Immature natural killer cell (primary cell): ENCODE measurements at regions not wholly inside any gene's neighbourhood (a gene's known extent, or its start where the extent isn't known, plus 50 kb on each side); places are given as distances from the start of the nearest gene placed in this dataset.

Source experiments
- DNase-seq, 3 donors: peaks; one replicate each; pipeline ENCODE4 v3.0.0; 2022; ENCODE audit warnings: mixed read lengths in 1 of 3
- H3K27ac Mint-ChIP-seq, 6 donors: one replicate each; pipeline ENCODE4 v1.8.0; 2020; ENCODE audit warnings: mixed read lengths in 6 of 6, mild to moderate bottlenecking in 5 of 6, inconsistent platforms in 4 of 6, moderate library complexity in 3 of 6
- H3K27me3 Mint-ChIP-seq, 3 donors: one replicate each; pipeline ENCODE4 v1.8.0; 2020 to 2021; ENCODE audit warnings: low read depth in 3 of 3, mild to moderate bottlenecking in 3 of 3, mixed read lengths in 3 of 3, moderate library complexity in 3 of 3, inconsistent platforms in 1 of 3
- H3K36me3 Mint-ChIP-seq, 3 donors: one replicate each; pipeline ENCODE4 v1.8.0; 2020; ENCODE audit warnings: mixed read lengths in 3 of 3, inconsistent platforms in 2 of 3, mild to moderate bottlenecking in 2 of 3
- H3K4me1 Mint-ChIP-seq, 2 donors: one replicate each; pipeline ENCODE4 v1.8.0; 2020; ENCODE audit warnings: inconsistent platforms in 2 of 2, mild to moderate bottlenecking in 2 of 2, mixed read lengths in 2 of 2, moderate library complexity in 1 of 2
- H3K4me3 Mint-ChIP-seq, 5 donors: one replicate each; pipeline ENCODE4 v1.8.0; 2020; ENCODE audit warnings: mild to moderate bottlenecking in 5 of 5, mixed read lengths in 5 of 5, inconsistent platforms in 3 of 5, moderate library complexity in 3 of 5
- H3K9me3 Mint-ChIP-seq, 6 donors: one replicate each; pipeline ENCODE4 v1.8.0; 2020; ENCODE audit warnings: mild to moderate bottlenecking in 6 of 6, mixed read lengths in 6 of 6, inconsistent platforms in 4 of 6, moderate library complexity in 3 of 6

DNA sequence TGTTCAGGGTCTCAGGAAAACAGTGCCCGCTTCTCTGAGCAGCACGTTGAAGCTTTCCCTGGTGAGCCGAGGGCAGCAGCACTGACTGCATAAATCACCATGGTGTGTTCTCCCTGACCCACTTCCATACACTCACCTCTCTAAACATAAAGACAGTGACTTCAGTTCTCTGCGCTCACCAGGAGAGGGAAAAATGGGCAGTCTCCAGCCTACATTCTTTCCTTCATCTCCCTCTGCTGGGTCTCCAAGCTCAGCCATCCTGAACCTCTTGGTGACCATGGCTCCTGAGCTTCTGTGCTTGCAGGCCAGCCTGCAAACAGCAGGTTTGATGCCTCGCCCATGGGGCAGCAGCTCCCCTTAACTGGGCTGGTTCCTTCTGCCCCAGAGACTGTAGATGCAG lies 236.6 kb upstream of the ZNF32 start:
- Mint-ChIP-seq H3K36me3 (no peaks in the 10 kb centered on the region), H3K4me3 (no peak overlapping the region), H3K9me3 (no peaks in the 10 kb centered on the region), H3K27ac (no peak overlapping the region), H3K27me3 (peaks cover 2 to 9% (median 7%) of the 10 kb centered on the region in 3 donors), H3K4me1 (no peaks in the 10 kb centered on the region)
- DNase-seq, result no peak

DNA sequence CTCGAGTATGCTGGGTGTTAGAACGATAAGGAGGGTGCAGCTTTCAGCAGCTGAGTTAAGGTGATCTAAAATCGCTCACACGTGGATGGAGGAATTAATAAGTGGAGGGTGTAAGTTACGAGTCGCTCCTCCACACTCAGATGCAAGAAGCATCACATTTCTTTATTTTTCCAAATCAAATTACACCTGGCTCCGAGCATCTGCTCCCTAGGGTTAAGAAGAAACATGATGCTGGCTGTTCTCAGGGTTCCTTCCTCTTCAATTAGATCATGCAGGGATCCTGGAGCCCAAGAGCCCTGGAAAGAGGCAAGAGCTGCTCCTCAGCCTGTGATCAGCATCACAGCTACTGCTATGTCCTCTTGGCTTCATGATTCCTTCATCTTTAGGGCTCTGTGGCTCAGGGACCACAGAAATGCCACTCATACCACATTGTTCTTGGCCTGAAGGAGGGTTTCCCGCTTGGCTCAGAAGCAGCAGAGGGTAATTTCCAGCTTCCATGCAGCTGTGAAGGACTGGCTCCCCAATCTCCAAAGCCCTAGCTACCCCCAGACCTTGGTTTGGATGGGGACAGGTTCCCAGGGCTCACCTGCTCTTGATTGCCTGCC lies 235.9 kb upstream of the ZNF32 start:
- DNase-seq, result no peak
- peaks cover 2 to 13% (median 7%) of the 10 kb centered on the region in 3 donors for H3K27me3 Mint-ChIP-seq
- H3K4me3 Mint-ChIP-seq, result no peak overlapping the region
- no peak overlapping the region for H3K27ac Mint-ChIP-seq
- H3K9me3 Mint-ChIP-seq, result no peaks in the 10 kb centered on the region
- H3K36me3 Mint-ChIP-seq, result no peaks in the 10 kb centered on the region
- no peaks in the 10 kb centered on the region for H3K4me1 Mint-ChIP-seq

DNA sequence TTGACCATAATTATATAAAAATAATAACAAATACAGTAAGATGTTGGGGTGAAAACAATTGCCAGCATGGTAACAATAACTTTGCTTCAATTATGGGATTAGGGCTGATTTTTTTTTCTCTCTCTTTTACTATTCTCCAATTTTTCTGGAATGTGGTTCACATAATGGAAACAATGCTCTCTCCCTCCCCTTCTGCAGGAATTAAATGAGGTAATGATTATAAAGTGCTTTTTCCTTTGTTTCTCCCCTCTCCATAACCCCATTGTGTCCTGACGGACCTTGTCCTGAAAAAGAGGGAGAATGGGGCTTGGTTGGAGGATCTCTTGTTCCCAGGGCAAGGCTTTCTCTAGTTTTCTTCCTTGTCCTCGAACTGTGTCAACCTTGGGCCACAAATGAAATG lies 234.0 kb upstream of the ZNF32 start:
- Mint-ChIP-seq H3K27ac (no peak overlapping the region), H3K4me3 (no peak overlapping the region), H3K9me3 (no peaks in the 10 kb centered on the region), H3K4me1 (no peaks in the 10 kb centered on the region), H3K27me3 (peaks cover 3 to 8% (median 7%) of the 10 kb centered on the region in 3 donors), H3K36me3 (no peaks in the 10 kb centered on the region)
- DNase-seq, result no peak

DNA sequence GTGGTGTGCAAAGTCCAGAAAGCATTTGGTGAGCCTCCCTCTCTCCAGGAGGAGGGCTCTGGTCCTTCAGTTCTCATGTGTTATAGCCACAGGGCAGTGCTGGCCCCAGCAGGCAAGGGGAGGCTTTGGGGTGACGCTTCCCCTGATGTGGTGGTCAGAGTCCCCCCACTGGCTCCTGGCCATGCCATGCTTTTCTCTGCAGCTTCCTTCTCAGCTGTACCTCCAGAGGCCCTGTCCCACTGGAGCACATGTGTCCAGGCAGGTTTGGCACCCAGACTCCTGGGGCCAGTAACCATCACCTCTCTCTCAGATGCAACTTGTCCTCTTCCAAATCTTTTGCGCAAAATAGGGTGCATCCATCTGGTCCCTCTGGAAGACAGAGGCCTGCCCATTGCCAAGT lies 233.0 kb upstream of the ZNF32 start:
- DNase-seq, result no peak
- Mint-ChIP-seq H3K4me3 (no peak overlapping the region), H3K27me3 (peaks cover 3 to 7% (median 5%) of the 10 kb centered on the region in 3 donors), H3K36me3 (no peaks in the 10 kb centered on the region), H3K27ac (no peak overlapping the region), H3K9me3 (no peaks in the 10 kb centered on the region), H3K4me1 (no peaks in the 10 kb centered on the region)

DNA sequence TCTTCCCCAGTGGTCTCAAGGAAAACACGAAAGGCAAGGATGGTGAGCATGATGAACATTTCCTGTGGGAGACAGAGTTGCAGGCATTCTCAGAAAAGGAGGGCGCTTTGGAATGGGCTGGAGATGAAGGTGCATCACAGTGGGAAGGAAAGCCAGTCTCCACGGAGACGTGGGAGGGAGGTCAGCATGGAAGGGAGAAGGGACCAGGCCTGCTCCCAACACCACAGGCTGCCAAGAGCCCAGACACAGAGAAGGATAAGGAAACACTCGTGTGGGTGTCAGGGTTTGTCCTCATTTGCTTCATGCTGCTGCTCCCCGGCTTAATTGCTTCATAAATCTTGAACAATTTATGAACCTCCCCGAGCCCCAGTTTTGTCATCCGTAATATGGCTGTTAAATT lies 231.5 kb upstream of the ZNF32 start:
- no peak for DNase-seq
- no peak overlapping the region for H3K4me3 Mint-ChIP-seq
- H3K4me1 Mint-ChIP-seq, result no peaks in the 10 kb centered on the region
- no peaks in the 10 kb centered on the region for H3K9me3 Mint-ChIP-seq
- H3K36me3 Mint-ChIP-seq, result no peaks in the 10 kb centered on the region
- H3K27ac Mint-ChIP-seq, result no peak overlapping the region
- peaks cover 2 to 7% (median 5%) of the 10 kb centered on the region in 3 donors for H3K27me3 Mint-ChIP-seq

DNA sequence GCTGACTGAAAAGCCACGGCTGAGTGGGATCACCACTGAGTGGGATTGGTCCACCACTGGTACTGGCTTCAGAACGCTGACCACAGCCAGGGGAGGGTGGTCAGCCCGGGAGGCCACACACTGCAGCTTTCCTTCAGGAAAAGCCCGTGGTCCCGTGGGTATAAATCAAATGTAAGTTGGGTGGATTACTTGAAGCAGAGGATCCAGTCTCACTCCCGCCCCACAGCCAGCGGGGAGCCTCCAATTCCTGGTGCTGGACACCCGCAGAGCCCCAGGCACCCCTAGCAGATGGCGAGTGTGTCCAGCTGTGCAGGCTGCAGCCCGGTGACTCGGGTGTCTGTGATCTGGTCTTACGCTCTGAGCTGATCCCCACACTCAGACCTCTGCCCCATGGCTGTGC lies 231.1 kb upstream of the ZNF32 start:
- no peaks in the 10 kb centered on the region for H3K4me1 Mint-ChIP-seq
- H3K9me3 Mint-ChIP-seq, result no peaks in the 10 kb centered on the region
- H3K36me3 Mint-ChIP-seq, result no peaks in the 10 kb centered on the region
- no peak for DNase-seq
- no peak overlapping the region for H3K4me3 Mint-ChIP-seq
- H3K27ac Mint-ChIP-seq, result no peak overlapping the region
- peaks cover 2 to 7% (median 5%) of the 10 kb centered on the region in 3 donors for H3K27me3 Mint-ChIP-seq

DNA sequence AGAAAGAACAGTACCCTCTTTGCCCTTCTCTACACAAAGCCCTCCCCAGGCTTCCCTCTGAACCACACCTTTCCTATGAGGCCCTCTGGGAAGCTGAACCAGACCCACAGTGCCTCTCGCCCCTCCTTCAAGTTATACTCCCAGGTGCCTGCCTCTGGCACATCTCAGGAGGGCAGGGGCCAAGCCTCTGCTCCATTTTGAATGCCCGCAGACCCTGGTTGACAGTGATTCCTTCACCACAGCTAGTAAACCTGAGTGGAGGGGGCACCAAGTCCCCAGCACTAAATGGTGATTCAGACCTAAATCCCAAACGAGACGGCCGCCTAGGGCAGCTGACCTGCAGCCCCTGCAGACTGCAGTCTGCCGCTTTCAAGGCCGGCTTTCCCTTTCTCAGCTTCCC lies 230.5 kb upstream of the ZNF32 start:
- Mint-ChIP-seq H3K4me1 (no peaks in the 10 kb centered on the region), H3K27ac (no peak overlapping the region), H3K4me3 (no peak overlapping the region), H3K36me3 (no peaks in the 10 kb centered on the region), H3K9me3 (no peaks in the 10 kb centered on the region), H3K27me3 (peaks cover 2 to 7% (median 4%) of the 10 kb centered on the region in 3 donors)
- no peak for DNase-seq

DNA sequence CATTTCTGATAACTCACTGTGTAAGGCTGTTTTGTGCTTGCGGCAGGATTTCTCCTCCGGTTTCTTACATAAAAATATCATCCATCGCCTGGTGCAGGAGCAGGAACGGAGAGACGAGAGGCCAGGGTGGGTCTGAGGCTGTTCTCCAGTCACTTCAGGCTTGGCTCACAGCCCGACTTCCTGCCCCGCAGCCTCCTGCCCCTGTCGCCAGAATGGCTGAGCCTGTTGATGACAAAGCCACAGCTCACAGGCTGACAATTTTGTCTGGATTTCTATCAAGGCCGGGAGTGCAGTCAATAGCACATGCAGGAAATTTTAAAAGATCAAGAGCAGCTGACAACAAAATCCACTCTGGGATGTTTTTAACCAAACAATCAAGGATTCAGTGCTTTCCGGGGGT lies 229.7 kb upstream of the ZNF32 start:
- Mint-ChIP-seq H3K27ac (no peak overlapping the region), H3K27me3 (peaks cover 4 to 8% (median 7%) of the 10 kb centered on the region in 3 donors), H3K4me3 (no peak overlapping the region), H3K4me1 (no peaks in the 10 kb centered on the region), H3K9me3 (no peaks in the 10 kb centered on the region), H3K36me3 (no peaks in the 10 kb centered on the region)
- no peak for DNase-seq

DNA sequence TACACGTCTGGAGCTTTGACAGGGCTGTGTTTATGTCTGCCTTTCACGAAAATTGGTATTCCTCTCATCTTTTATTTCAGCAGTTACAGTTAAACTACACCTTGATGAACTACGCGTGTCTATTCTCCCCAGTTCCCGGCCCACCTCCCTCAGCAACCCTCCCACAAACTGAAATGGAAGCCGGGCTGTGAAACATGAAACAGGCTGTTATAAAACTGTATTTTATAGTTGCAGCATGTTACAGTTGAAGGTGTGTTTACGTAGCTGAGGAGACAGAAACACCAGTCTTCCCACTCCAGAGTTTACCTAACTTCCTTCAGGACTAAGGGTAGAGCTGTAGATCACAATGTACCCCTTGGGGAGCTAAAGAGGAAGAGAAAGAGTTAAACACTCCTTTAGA lies 228.3 kb upstream of the ZNF32 start:
- H3K4me1 Mint-ChIP-seq, result no peaks in the 10 kb centered on the region
- H3K9me3 Mint-ChIP-seq, result no peaks in the 10 kb centered on the region
- H3K27ac Mint-ChIP-seq, result no peak overlapping the region
- no peak for DNase-seq
- no peaks in the 10 kb centered on the region for H3K36me3 Mint-ChIP-seq
- no peak overlapping the region for H3K4me3 Mint-ChIP-seq
- H3K27me3 Mint-ChIP-seq, result peaks cover 4 to 8% (median 7%) of the 10 kb centered on the region in 3 donors

DNA sequence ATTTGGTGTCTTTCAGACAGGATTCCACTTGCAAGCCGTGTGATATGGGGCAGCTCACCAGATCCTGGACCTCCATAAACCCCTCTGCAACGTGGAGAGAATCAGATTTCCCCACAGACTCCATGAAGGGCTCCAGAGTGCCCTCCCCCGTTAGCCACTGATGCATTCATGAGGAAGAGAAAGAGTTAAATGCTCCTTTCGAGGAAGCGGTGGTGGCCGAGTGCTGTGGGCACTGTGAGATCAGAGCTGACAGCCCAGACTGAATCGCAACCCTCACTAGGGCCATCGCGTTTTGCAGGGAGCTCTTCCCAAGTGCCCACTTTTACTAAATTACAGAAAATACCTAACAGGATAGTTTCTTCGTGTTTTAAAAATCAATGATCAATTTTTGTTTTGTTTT lies 226.3 kb upstream of the ZNF32 start:
- peaks cover 4 to 7% (median 5%) of the 10 kb centered on the region in 3 donors for H3K27me3 Mint-ChIP-seq
- DNase-seq, result no peak
- H3K9me3 Mint-ChIP-seq, result no peaks in the 10 kb centered on the region
- H3K4me3 Mint-ChIP-seq, result no peak overlapping the region
- H3K27ac Mint-ChIP-seq, result no peak overlapping the region
- no peaks in the 10 kb centered on the region for H3K4me1 Mint-ChIP-seq
- H3K36me3 Mint-ChIP-seq, result no peaks in the 10 kb centered on the region

DNA sequence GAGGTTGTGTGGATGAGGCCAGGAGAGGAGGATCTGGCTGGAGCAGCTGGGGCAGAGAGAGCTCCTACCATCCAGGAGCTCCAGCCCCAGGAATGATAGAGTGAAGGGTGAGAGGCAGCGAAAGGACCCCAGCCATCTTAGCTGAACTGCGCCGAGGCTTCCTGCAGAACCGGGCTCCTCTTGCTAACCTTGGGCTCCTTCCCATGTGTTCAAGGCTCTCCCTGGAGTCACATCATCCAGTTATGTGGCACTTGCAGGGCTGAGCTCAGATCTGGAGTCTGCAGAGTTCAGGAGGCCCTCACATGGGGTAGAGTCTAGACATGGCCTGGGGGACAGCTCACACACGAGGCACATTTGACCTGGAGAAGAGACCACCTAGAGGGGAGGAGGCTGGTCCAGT lies 225.0 kb upstream of the ZNF32 start:
- Mint-ChIP-seq H3K4me1 (no peaks in the 10 kb centered on the region), H3K27me3 (peaks cover 4 to 7% (median 4%) of the 10 kb centered on the region in 3 donors), H3K27ac (no peak overlapping the region), H3K36me3 (no peaks in the 10 kb centered on the region), H3K4me3 (no peak overlapping the region), H3K9me3 (no peaks in the 10 kb centered on the region)
- no peak for DNase-seq

DNA sequence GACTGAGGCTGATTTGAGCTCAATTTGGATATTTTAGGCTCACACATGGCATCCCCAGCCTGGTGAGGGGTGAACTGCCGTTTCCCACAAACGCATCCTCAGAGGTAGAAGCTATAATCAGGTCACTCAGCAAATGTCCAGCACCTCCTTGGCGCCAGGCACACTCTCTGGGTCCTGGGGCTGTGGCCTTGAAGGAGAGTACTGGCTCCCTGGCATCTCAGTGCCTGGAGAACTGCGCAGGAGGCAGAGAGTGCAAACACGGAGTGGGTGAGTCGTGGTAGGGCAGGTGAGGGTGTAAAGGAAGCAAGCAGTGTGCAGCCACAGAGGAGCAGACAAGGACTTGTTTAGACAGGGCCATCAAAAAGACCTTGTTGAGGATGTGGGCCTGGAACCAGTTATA lies 224.0 kb upstream of the ZNF32 start:
- no peak overlapping the region for H3K4me3 Mint-ChIP-seq
- no peaks in the 10 kb centered on the region for H3K36me3 Mint-ChIP-seq
- no peaks in the 10 kb centered on the region for H3K9me3 Mint-ChIP-seq
- H3K4me1 Mint-ChIP-seq, result no peaks in the 10 kb centered on the region
- H3K27ac Mint-ChIP-seq, result no peak overlapping the region
- peaks cover 2 to 4% (median 2%) of the 10 kb centered on the region in 3 donors for H3K27me3 Mint-ChIP-seq
- no peak for DNase-seq

DNA sequence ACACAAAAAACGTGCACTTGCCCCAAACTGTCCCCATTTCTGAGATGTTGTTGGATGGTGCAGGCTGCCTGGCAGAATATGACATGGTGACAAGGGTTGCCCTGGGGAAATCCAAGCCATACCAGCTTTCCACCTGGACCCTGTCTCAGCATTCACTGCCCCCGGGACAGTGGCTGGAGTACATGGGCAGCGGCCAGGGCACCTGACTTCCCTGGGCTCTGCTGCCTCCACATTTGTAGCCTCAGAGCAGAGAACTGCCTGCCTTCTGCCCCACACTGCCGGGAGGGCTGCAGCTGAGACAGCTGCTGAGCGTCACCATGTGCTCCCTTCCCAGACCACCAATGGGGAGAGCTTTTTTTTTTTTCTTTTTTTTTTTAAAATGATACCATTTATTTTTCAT lies 222.9 kb upstream of the ZNF32 start:
- H3K36me3 Mint-ChIP-seq, result no peaks in the 10 kb centered on the region

DNA sequence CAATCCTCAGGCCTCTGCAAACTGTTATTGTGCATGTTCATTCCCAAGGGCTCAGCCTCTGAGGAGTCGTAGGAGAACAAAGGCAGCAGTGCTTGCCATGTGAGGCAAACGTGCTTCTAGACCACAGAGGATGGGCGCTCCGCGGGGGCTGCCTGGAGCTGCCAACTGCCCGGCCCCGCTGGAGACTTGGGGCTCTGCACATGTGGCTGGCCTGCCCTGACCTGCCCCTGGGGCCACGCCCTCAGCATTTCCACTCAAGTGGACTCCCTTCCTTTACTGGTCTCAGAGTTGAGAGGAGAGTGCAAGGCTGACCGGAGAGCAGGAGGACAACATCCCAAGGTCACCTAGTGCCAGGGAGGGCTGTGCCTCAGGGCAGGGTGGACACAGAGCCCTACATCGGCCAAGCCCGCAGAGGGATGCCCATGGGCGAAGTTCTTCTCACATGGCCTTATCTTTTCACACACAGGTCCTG lies 222.3 kb upstream of the ZNF32 start:
- peaks cover 0 to 2% (median 0%) of the 10 kb centered on the region in 6 donors for H3K9me3 Mint-ChIP-seq
- no peak overlapping the region for H3K4me3 Mint-ChIP-seq
- no peak overlapping the region for H3K27ac Mint-ChIP-seq
- no peak for DNase-seq
- H3K27me3 Mint-ChIP-seq, result peaks cover 2 to 6% (median 4%) of the 10 kb centered on the region in 3 donors
- no peaks in the 10 kb centered on the region for H3K36me3 Mint-ChIP-seq
- H3K4me1 Mint-ChIP-seq, result no peaks in the 10 kb centered on the region

More for the DNA sequence above, 222.9 kb upstream of the ZNF32 start:
- DNase-seq, result no peak
- H3K9me3 Mint-ChIP-seq, result no peaks in the 10 kb centered on the region
- no peak overlapping the region for H3K27ac Mint-ChIP-seq
- H3K4me1 Mint-ChIP-seq, result no peaks in the 10 kb centered on the region
- H3K27me3 Mint-ChIP-seq, result peaks cover 2 to 6% (median 4%) of the 10 kb centered on the region in 3 donors
- H3K4me3 Mint-ChIP-seq, result no peak overlapping the region

DNA sequence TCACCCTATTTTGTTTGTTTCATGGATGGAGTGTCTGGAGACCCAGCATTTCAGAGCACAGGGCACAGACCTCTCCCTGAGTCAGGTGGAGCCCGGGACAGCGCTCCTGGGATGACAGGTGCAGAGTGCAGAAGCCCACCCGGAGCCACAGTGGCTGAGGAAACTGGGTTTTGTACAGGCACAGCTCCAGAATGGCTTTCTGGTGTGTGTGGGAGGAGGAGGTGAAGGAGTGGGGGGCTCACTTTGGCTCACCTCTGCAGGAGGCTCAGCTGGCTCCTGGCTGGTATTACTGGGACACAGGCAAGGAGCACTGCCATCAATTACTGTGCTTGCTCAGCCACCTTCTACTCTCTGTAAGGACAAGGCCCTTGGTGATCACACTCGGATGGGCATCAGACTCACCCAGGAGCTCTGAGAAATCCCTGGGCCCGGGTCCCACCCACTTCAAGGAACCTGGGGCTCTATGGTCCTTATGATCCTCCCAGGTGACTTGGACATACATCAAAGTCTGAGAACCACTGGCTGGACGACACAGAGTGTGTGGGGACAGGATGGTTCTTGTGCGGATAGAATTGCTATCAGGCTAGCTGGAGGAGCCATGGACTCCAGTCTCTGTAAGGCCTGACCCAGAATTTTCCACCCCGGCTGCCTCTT lies 221.1 kb upstream of the ZNF32 start:
- Mint-ChIP-seq H3K4me3 (no peak overlapping the region), H3K36me3 (no peaks in the 10 kb centered on the region), H3K9me3 (peaks cover 0 to 2% (median 0%) of the 10 kb centered on the region in 6 donors), H3K27me3 (peaks cover 2 to 9% (median 4%) of the 10 kb centered on the region in 3 donors), H3K27ac (no peak overlapping the region), H3K4me1 (no peaks in the 10 kb centered on the region)
- DNase-seq, result no peak
